Renal cortex interstitium (tissue), 11 donors: ENCODE measurements at regions not wholly inside any gene's neighbourhood (a gene's known extent, or its start where the extent isn't known, plus 50 kb on each side); places are given as distances from the start of the nearest gene placed in this dataset.

Source experiments
- DNase-seq, 11 donors: peaks; one replicate each; pipeline ENCODE4 v3.0.0-alpha.2; 2013; ENCODE audit warnings: low read depth in 9 of 11, low spot score in 4 of 11; ENCODE audit errors: extremely low read depth in 1 of 11

GRCh38 chr17:6936370-6937028, 59.4 kb upstream of the ALOX12 start:
- DNase-seq, result no peak

GRCh38 chr17:6938637-6939036, 57.2 kb upstream of the ALOX12 start:
- DNase-seq, result no peak

- DNase-seq, result no peak
Observed at GRCh38 chr17:6940186-6940649, 55.6 kb upstream of the ALOX12 start.

- no peak for DNase-seq
Observed at GRCh38 chr17:6941989-6942388, 53.9 kb upstream of the ALOX12 start.

- no peak for DNase-seq
Observed at GRCh38 chr17:6943406-6943805, 52.4 kb upstream of the ALOX12 start.
